PC-3 (cell line): ENCODE measurements at regions not wholly inside any gene's neighbourhood (a gene's known extent, or its start where the extent isn't known, plus 50 kb on each side); places are given as distances from the start of the nearest gene placed in this dataset.

Experiments
- EZH2phosphoT487 ChIP-seq: fragments of 300-600 bp; sonication (generic); IDR thresholded peaks from 2 replicates; pipeline ENCODE4 v1.6.1; 2018; ENCODE audit warnings: mild to moderate bottlenecking, antibody characterized with exemption, low read length, borderline replicate concordance
- TF ChIP-seq, protein P1 (sequence below): fragments of 300-600 bp; sonication (generic); conservative IDR thresholded peaks from 2 replicates; pipeline ENCODE4 v1.5.1; 2017; ENCODE audit warnings: antibody characterized with exemption, low read depth, mild to moderate bottlenecking, low read length

DNA sequence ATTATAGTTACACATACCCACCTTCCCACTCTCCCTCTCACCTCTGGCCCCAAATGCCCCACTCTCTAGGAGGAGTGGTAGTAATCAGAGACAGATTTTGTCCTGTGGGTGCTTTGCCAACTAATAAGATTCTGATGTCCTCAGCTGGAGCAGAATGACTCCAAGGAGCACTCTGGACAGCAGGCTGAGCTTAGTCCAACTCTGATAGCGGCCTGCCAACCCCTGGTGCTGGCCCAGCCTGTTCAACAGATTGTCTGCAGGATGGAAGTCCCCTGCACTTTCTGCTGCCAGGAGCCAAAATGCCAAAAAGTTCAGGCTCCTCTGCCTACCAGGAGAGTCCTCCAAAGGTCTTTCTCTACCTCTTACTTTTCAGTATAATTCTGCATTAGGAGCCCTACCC is 160.5 kb upstream of the UMPS start:
- TF ChIP-seq, protein P1, sequence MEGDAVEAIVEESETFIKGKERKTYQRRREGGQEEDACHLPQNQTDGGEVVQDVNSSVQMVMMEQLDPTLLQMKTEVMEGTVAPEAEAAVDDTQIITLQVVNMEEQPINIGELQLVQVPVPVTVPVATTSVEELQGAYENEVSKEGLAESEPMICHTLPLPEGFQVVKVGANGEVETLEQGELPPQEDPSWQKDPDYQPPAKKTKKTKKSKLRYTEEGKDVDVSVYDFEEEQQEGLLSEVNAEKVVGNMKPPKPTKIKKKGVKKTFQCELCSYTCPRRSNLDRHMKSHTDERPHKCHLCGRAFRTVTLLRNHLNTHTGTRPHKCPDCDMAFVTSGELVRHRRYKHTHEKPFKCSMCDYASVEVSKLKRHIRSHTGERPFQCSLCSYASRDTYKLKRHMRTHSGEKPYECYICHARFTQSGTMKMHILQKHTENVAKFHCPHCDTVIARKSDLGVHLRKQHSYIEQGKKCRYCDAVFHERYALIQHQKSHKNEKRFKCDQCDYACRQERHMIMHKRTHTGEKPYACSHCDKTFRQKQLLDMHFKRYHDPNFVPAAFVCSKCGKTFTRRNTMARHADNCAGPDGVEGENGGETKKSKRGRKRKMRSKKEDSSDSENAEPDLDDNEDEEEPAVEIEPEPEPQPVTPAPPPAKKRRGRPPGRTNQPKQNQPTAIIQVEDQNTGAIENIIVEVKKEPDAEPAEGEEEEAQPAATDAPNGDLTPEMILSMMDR: no peak
- TF ChIP-seq EZH2phosphoT487: no peak
